H9 (cell line): ENCODE measurements at regions not wholly inside any gene's neighbourhood (a gene's known extent, or its start where the extent isn't known, plus 50 kb on each side); places are given as distances from the start of the nearest gene placed in this dataset.

Experiments used
- DNase-seq: peaks from one replicate; pipeline ENCODE4 v3.0.0-alpha.2; 2017
- H2AFZ ChIP-seq: one replicate; pipeline ENCODE4 v1.6.1; 2013; ENCODE audit warnings: mild to moderate bottlenecking, low read length, control low read depth, moderate library complexity
- H2AK5ac ChIP-seq: 2 replicates; pipeline ENCODE4 v1.6.1; 2013; ENCODE audit warnings: low read length, control low read depth, mixed read lengths; ENCODE audit not compliant: insufficient read length
- H2BK120ac ChIP-seq: one replicate; pipeline ENCODE4 v1.6.1; 2013; ENCODE audit warnings: low read depth, mild to moderate bottlenecking, low read length, control low read depth, inconsistent platforms; ENCODE audit not compliant: poor library complexity, severe bottlenecking
- H2BK12ac ChIP-seq: 2 replicates; pipeline ENCODE4 v1.6.1; 2013; ENCODE audit warnings: low read length, control low read depth, mixed read lengths, low read depth; ENCODE audit not compliant: insufficient read length
- H2BK15ac ChIP-seq: 2 replicates; pipeline ENCODE4 v1.6.1; 2013; ENCODE audit warnings: low read depth, low read length, control low read depth
- H2BK20ac ChIP-seq: one replicate; pipeline ENCODE4 v1.6.1; 2013; ENCODE audit warnings: low read depth, mild to moderate bottlenecking, low read length, control low read depth, inconsistent platforms; ENCODE audit not compliant: poor library complexity, severe bottlenecking
- H2BK5ac ChIP-seq: 2 replicates; pipeline ENCODE4 v1.6.1; 2013; ENCODE audit warnings: low read length, control low read depth, mixed read lengths; ENCODE audit not compliant: insufficient read length
- H3K14ac ChIP-seq: 2 replicates; pipeline ENCODE4 v1.6.1; 2013; ENCODE audit warnings: low read length, control low read depth; ENCODE audit not compliant: insufficient read depth
- H3K18ac ChIP-seq: 2 replicates; pipeline ENCODE4 v1.6.1; 2013; ENCODE audit warnings: low read depth, mild to moderate bottlenecking, mixed read lengths, low read length, control low read depth; ENCODE audit not compliant: insufficient read length
- H3K23ac ChIP-seq: 2 replicates; pipeline ENCODE4 v1.6.1; 2013; ENCODE audit warnings: low read length, control low read depth, mixed read lengths, low read depth; ENCODE audit not compliant: insufficient read length
- H3K23me2 ChIP-seq: 2 replicates; pipeline ENCODE4 v1.6.1; 2013; ENCODE audit warnings: low read depth, mild to moderate bottlenecking, mixed read lengths, low read length, control low read depth; ENCODE audit not compliant: insufficient read length, poor library complexity, severe bottlenecking
- H3K27ac ChIP-seq: 2 replicates; pipeline ENCODE4 v1.5.1; 2013; ENCODE audit warnings: low read length, control low read depth, mixed read lengths, low read depth; ENCODE audit not compliant: insufficient read length
- H3K27me3 ChIP-seq: 2 replicates; pipeline ENCODE4 v1.6.1; 2013; ENCODE audit warnings: low read length, control low read depth, inconsistent platforms; ENCODE audit not compliant: insufficient read depth
- H3K4ac ChIP-seq: 2 replicates; pipeline ENCODE4 v1.6.1; 2013; ENCODE audit warnings: low read depth, mild to moderate bottlenecking, control low read depth, inconsistent platforms, low read length, moderate library complexity
- H3K4me1 ChIP-seq: 2 replicates; pipeline ENCODE4 v1.6.1; 2013; ENCODE audit warnings: low read length, control low read depth, inconsistent platforms; ENCODE audit not compliant: insufficient read depth
- H3K4me2 ChIP-seq: 2 replicates; pipeline ENCODE4 v1.6.1; 2013; ENCODE audit warnings: low read length, control low read depth, mixed read lengths; ENCODE audit not compliant: insufficient read length, insufficient read depth
- H3K56ac ChIP-seq: 2 replicates; pipeline ENCODE4 v1.6.1; 2013; ENCODE audit warnings: low read depth, mild to moderate bottlenecking, mixed read lengths, low read length, control low read depth; ENCODE audit not compliant: insufficient read length
- H3K79me1 ChIP-seq: 2 replicates; pipeline ENCODE4 v1.6.1; 2013; ENCODE audit warnings: low read depth, mild to moderate bottlenecking, moderate library complexity, low read length, control low read depth, inconsistent platforms; ENCODE audit not compliant: insufficient read depth, poor library complexity, severe bottlenecking
- H3K79me2 ChIP-seq: 2 replicates; pipeline ENCODE4 v1.6.1; 2013; ENCODE audit warnings: low read length, control low read depth, inconsistent platforms; ENCODE audit not compliant: insufficient read depth
- H3K9ac ChIP-seq: 2 replicates; pipeline ENCODE4 v1.6.1; 2013; ENCODE audit warnings: low read length, control low read depth, mixed read lengths; ENCODE audit not compliant: insufficient read length; ENCODE audit errors: extremely low read depth
- H3K9me3 ChIP-seq: one replicate; pipeline ENCODE4 v1.6.1; 2013; ENCODE audit warnings: low read depth, low read length, inconsistent platforms; ENCODE audit not compliant: control insufficient read depth
- H3T11ph ChIP-seq: one replicate; pipeline ENCODE4 v1.6.1; 2013; ENCODE audit warnings: mild to moderate bottlenecking, low read length, control low read depth, inconsistent platforms
- H4K20me1 ChIP-seq: one replicate; pipeline ENCODE4 v1.6.1; 2013; ENCODE audit not compliant: control insufficient read depth, insufficient read length, insufficient read depth
- H4K5ac ChIP-seq: 2 replicates; pipeline ENCODE4 v1.6.1; 2013; ENCODE audit warnings: low read depth, mild to moderate bottlenecking, mixed read lengths, low read length, control low read depth; ENCODE audit not compliant: insufficient read length
- H4K8ac ChIP-seq: replicated peaks from 2 replicates; pipeline ENCODE4 v1.6.1; 2013; ENCODE audit warnings: low read length, control low read depth, mixed read lengths, low read depth; ENCODE audit not compliant: insufficient read length
- H4K91ac ChIP-seq: 2 replicates; pipeline ENCODE4 v1.6.1; 2013; ENCODE audit warnings: low read depth, mild to moderate bottlenecking, moderate library complexity, mixed read lengths, low read length, control low read depth; ENCODE audit not compliant: insufficient read length
- H3K27ac Mint-ChIP-seq, 3 experiments: 2 replicates in 2 of 3; 3 replicates in 1 of 3; pipeline ENCODE4 v1.8.0; 2020 to 2021; ENCODE audit warnings: mixed read lengths in 3 of 3, mild to moderate bottlenecking in 1 of 3, moderate library complexity in 1 of 3
- H3K27me3 Mint-ChIP-seq: 2 replicates; pipeline ENCODE4 v1.8.0; 2021; ENCODE audit warnings: low read depth, mild to moderate bottlenecking, moderate library complexity, mixed read lengths
- H3K36me3 Mint-ChIP-seq, 3 experiments: 2 replicates in 2 of 3; 3 replicates in 1 of 3; pipeline ENCODE4 v1.8.0; 2020 to 2021; ENCODE audit warnings: low read depth in 3 of 3, mixed read lengths in 3 of 3; ENCODE audit not compliant: insufficient read depth in 1 of 3
- H3K4me1 Mint-ChIP-seq, 2 experiments: 2 replicates each; pipeline ENCODE4 v1.8.0; 2020; ENCODE audit warnings: mixed read lengths in 2 of 2
- H3K4me3 Mint-ChIP-seq, 2 experiments: 2 replicates in 1 of 2; 3 replicates in 1 of 2; pipeline ENCODE4 v1.8.0; 2020 to 2021; ENCODE audit warnings: mild to moderate bottlenecking in 2 of 2, mixed read lengths in 2 of 2, moderate library complexity in 1 of 2
- H3K9me3 Mint-ChIP-seq, 2 experiments: 2 replicates in 1 of 2; 3 replicates in 1 of 2; pipeline ENCODE4 v1.8.0; 2020; ENCODE audit warnings: mild to moderate bottlenecking in 2 of 2, mixed read lengths in 2 of 2, moderate library complexity in 1 of 2
- WGBS: extraction: QIAGEN DNeasy Blood & Tissue Kit; methylation state at CpG from one replicate; pipeline ENCODE4 v1.1.7; 2013; ENCODE audit warnings: missing lambda C conversion rate, low lambda C conversion rate, mixed read lengths; ENCODE audit not compliant: insufficient read length; ENCODE audit errors: extremely low coverage; 5-methylcytosine and 5-hydroxymethylcytosine counted together
- TF ChIP-seq, protein P1 (sequence below): fragments of 200-600 bp; sonication (generic); conservative IDR thresholded peaks from 3 replicates; pipeline ENCODE4 v1.8.0; 2021; ENCODE audit warnings: antibody characterized with exemption, mild to moderate bottlenecking

- H3K27me3 ChIP-seq, result no peaks in the 10 kb centered on the region
- H2AK5ac ChIP-seq, result no peak overlapping the region
- H3K14ac ChIP-seq, result no peak overlapping the region
- H2BK20ac ChIP-seq, result no peak overlapping the region
- H3T11ph ChIP-seq, result no peak overlapping the region
- H4K8ac ChIP-seq, result no peak overlapping the region
- no peak overlapping the region for H2BK5ac ChIP-seq
- H3K9ac ChIP-seq, result no peak overlapping the region
- H2BK15ac ChIP-seq, result no peak overlapping the region
- TF ChIP-seq, protein P1, sequence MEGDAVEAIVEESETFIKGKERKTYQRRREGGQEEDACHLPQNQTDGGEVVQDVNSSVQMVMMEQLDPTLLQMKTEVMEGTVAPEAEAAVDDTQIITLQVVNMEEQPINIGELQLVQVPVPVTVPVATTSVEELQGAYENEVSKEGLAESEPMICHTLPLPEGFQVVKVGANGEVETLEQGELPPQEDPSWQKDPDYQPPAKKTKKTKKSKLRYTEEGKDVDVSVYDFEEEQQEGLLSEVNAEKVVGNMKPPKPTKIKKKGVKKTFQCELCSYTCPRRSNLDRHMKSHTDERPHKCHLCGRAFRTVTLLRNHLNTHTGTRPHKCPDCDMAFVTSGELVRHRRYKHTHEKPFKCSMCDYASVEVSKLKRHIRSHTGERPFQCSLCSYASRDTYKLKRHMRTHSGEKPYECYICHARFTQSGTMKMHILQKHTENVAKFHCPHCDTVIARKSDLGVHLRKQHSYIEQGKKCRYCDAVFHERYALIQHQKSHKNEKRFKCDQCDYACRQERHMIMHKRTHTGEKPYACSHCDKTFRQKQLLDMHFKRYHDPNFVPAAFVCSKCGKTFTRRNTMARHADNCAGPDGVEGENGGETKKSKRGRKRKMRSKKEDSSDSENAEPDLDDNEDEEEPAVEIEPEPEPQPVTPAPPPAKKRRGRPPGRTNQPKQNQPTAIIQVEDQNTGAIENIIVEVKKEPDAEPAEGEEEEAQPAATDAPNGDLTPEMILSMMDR, result no peak
- H3K27ac ChIP-seq, result no peak overlapping the region
- H3K56ac ChIP-seq, result no peak overlapping the region
- no peak overlapping the region for H4K5ac ChIP-seq
- H3K23ac ChIP-seq, result no peak overlapping the region
- H3K79me2 ChIP-seq, result no peaks in the 10 kb centered on the region
- no peak for DNase-seq
- no peak overlapping the region for H3K4ac ChIP-seq
- no peak overlapping the region for H3K18ac ChIP-seq
- H4K20me1 ChIP-seq, result no peaks in the 10 kb centered on the region
- H3K9me3 ChIP-seq, result peaks cover 6% of the 10 kb centered on the region
- Mint-ChIP-seq H3K4me3 (no peak overlapping the region), H3K9me3 (peaks cover 27 to 28% of the 10 kb centered on the region in 2 experiments), H3K4me1 (peaks cover 8 to 11% of the 10 kb centered on the region in 2 experiments), H3K36me3 (peaks cover 9 to 39% (median 12%) of the 10 kb centered on the region in 3 experiments), H3K27me3 (no peaks in the 10 kb centered on the region), H3K27ac (no peak overlapping the region)
- no CpG with 5 or more reads among the region's 10 CpGs for WGBS
- H4K91ac ChIP-seq, result no peak overlapping the region
- H2BK12ac ChIP-seq, result no peak overlapping the region
- no peaks in the 10 kb centered on the region for H3K4me1 ChIP-seq
- no peaks in the 10 kb centered on the region for H3K79me1 ChIP-seq
- H3K4me2 ChIP-seq, result no peak overlapping the region
- H3K23me2 ChIP-seq, result no peaks in the 10 kb centered on the region
- H2BK120ac ChIP-seq, result no peak overlapping the region
- H2AFZ ChIP-seq, result no peak overlapping the region
Observed at GRCh38 chr7:52911795-52912194, 123.6 kb upstream of the POM121L12 start.
